Upper lobe of left lung (tissue), 4 donors: ENCODE measurements at regions not wholly inside any gene's neighbourhood (a gene's known extent, or its start where the extent isn't known, plus 50 kb on each side); places are given as distances from the start of the nearest gene placed in this dataset.

Source experiments
- EP300 ChIP-seq, 4 donors: sonication (generic); formaldehyde crosslinking; IDR thresholded peaks; one replicate each; pipeline ENCODE4 v1.5.1; 2017; ENCODE audit warnings: antibody characterized with exemption in 4 of 4, control low read depth in 2 of 4
- POLR2A ChIP-seq, 4 donors: fragments of 450-650 bp; IDR thresholded peaks; one replicate each; pipeline ENCODE4 v1.5.1; 2016 to 2017; ENCODE audit warnings: antibody characterized with exemption in 4 of 4, mild to moderate bottlenecking in 2 of 4
- POLR2AphosphoS5 ChIP-seq, 2 donors: sonication (generic); formaldehyde crosslinking; IDR thresholded peaks; one replicate each; pipeline ENCODE4 v1.5.1; 2017; ENCODE audit warnings: antibody characterized with exemption in 2 of 2
- TF ChIP-seq, protein P1 (sequence below), 6 experiments: fragments of 450-650 bp in 4 of 6; fragments of 200-600 bp in 2 of 6; sonication (generic) in 2 of 6; IDR thresholded peaks; one replicate each; pipeline ENCODE4 v1.5.1; 2016 to 2019; ENCODE audit warnings: antibody characterized with exemption in 6 of 6

- TF ChIP-seq, protein P1, sequence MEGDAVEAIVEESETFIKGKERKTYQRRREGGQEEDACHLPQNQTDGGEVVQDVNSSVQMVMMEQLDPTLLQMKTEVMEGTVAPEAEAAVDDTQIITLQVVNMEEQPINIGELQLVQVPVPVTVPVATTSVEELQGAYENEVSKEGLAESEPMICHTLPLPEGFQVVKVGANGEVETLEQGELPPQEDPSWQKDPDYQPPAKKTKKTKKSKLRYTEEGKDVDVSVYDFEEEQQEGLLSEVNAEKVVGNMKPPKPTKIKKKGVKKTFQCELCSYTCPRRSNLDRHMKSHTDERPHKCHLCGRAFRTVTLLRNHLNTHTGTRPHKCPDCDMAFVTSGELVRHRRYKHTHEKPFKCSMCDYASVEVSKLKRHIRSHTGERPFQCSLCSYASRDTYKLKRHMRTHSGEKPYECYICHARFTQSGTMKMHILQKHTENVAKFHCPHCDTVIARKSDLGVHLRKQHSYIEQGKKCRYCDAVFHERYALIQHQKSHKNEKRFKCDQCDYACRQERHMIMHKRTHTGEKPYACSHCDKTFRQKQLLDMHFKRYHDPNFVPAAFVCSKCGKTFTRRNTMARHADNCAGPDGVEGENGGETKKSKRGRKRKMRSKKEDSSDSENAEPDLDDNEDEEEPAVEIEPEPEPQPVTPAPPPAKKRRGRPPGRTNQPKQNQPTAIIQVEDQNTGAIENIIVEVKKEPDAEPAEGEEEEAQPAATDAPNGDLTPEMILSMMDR (IDR thresholded peaks at IDR 0.05) = no peak
- TF ChIP-seq POLR2A (IDR thresholded peaks at IDR 0.05) = no peak
- no peak for TF ChIP-seq EP300 (IDR thresholded peaks at IDR 0.05)
- TF ChIP-seq POLR2AphosphoS5 (IDR thresholded peaks at IDR 0.05) = no peak
These were observed 1462.1 kb downstream of the DPP10 start for GRCh38 chr2:115904516-115904915.
